Gastrocnemius medialis (tissue), 4 donors: ENCODE measurements at regions not wholly inside any gene's neighbourhood (a gene's known extent, or its start where the extent isn't known, plus 50 kb on each side); places are given as distances from the start of the nearest gene placed in this dataset.

Source experiments
- ATAC-seq, 2 donors: fragments of 150-250 bp; one replicate each; pipeline ENCODE4 v1.9.1; 2016
- DNase-seq, 2 donors: peaks; one replicate each; pipeline ENCODE4 v3.0.0-alpha.2; 2019
- H3K27ac ChIP-seq, 4 donors: fragments of 200-600 bp; sonication (generic); 1 replicate in 1 of 4; 2 replicates in 3 of 4; pipeline ENCODE4 v1.5.1; 2016 to 2018; ENCODE audit warnings: mild to moderate bottlenecking in 2 of 4, moderate library complexity in 1 of 4
- H3K27me3 ChIP-seq, 3 donors: fragments of 200-600 bp; sonication (generic) in 2 of 3; 1 replicate in 1 of 3; 2 replicates in 2 of 3; pipeline versions ENCODE4 v1.5.1 to v1.6.0; 2016 to 2019; ENCODE audit warnings: mild to moderate bottlenecking in 1 of 3, moderate library complexity in 1 of 3
- H3K36me3 ChIP-seq, 2 donors: fragments of 200-600 bp; sonication (generic) in 1 of 2; one replicate each; pipeline ENCODE4 v1.5.1; 2017 to 2018
- H3K4me1 ChIP-seq, 2 donors: fragments of 200-600 bp; sonication (generic) in 1 of 2; one replicate each; pipeline ENCODE4 v1.5.1; 2016 to 2017; ENCODE audit warnings: mild to moderate bottlenecking in 2 of 2
- H3K4me3 ChIP-seq, 4 donors: fragments of 200-600 bp; sonication (generic) in 3 of 4; 1 replicate in 1 of 4; 2 replicates in 3 of 4; pipeline ENCODE4 v1.5.1; 2016 to 2019; ENCODE audit warnings: mild to moderate bottlenecking in 2 of 4
- H3K9me3 ChIP-seq, 3 donors: fragments of 200-600 bp; sonication (generic) in 2 of 3; 1 replicate in 1 of 3; 2 replicates in 2 of 3; pipeline ENCODE4 v1.5.1; 2016 to 2019
- CTCF ChIP-seq, 5 experiments: fragments of 450-650 bp in 3 of 5; fragments of 200-600 bp in 2 of 5; sonication (generic) in 2 of 5; IDR thresholded peaks in 4 of 5; conservative IDR thresholded peaks in 1 of 5; 1 replicate in 4 of 5; 2 replicates in 1 of 5; pipeline ENCODE4 v1.5.1; 2016 to 2019; ENCODE audit warnings: antibody characterized with exemption in 5 of 5, mild to moderate bottlenecking in 3 of 5, moderate library complexity in 3 of 5
- POLR2A ChIP-seq, 2 donors: fragments of 450-650 bp; IDR thresholded peaks; one replicate each; pipeline ENCODE4 v1.6.1; 2017; ENCODE audit warnings: antibody characterized with exemption in 2 of 2, mild to moderate bottlenecking in 2 of 2, moderate library complexity in 2 of 2
- in situ Hi-C, 4 donors: fragments of 200-750 bp; cut with MboI; loops; one replicate each; pipeline versions ENCODE4 v1.15.0 to v1.8.0; 2017; ENCODE audit warnings: low sequenced_read_pairs in 4 of 4
- intact Hi-C: fragments of 100-400 bp; cut with DNase I; formaldehyde crosslinking; loops from one replicate; pipeline ENCODE4 v1.15.1; 2023; ENCODE audit warnings: low total_unique reads

GRCh38 chr14:38589747-38590350 lies 334.0 kb upstream of the CLEC14A start:
- DNase-seq (no peak), ATAC-seq (no peak)
- H3K36me3 ChIP-seq, result no peaks in the 10 kb centered on the region
- in situ Hi-C loops (no loop called here), intact Hi-C loops (no loop called here)
- H3K4me3 ChIP-seq, result no peak overlapping the region
- no peak overlapping the region for H3K27ac ChIP-seq
- TF ChIP-seq CTCF (IDR thresholded peaks at IDR 0.05 in 4 of 5, conservative IDR thresholded peaks at IDR 0.05 in 1 of 5), result no peak
- TF ChIP-seq POLR2A (IDR thresholded peaks at IDR 0.05), result no peak
- no peaks in the 10 kb centered on the region for H3K9me3 ChIP-seq
- no peaks in the 10 kb centered on the region for H3K27me3 ChIP-seq
- peaks cover 0 to 4% of the 10 kb centered on the region in 2 donors for H3K4me1 ChIP-seq

- intact Hi-C loops (no loop called here), in situ Hi-C loops (no loop called here)
- no peak for ATAC-seq
- Histone ChIP-seq H3K27ac (no peak overlapping the region), H3K4me1 (no peaks in the 10 kb centered on the region), H3K9me3 (no peaks in the 10 kb centered on the region), H3K27me3 (no peaks in the 10 kb centered on the region), H3K36me3 (no peaks in the 10 kb centered on the region), H3K4me3 (no peak overlapping the region)
- no peak for DNase-seq
- TF ChIP-seq POLR2A (IDR thresholded peaks at IDR 0.05), result no peak
- no peak for TF ChIP-seq CTCF (IDR thresholded peaks at IDR 0.05 in 4 of 5, conservative IDR thresholded peaks at IDR 0.05 in 1 of 5)
These were observed 327.6 kb upstream of the CLEC14A start for GRCh38 chr14:38583471-38583870.

- H3K27ac ChIP-seq, result no peak overlapping the region
- no peaks in the 10 kb centered on the region for H3K9me3 ChIP-seq
- ATAC-seq, result no peak
- no peaks in the 10 kb centered on the region for H3K27me3 ChIP-seq
- in situ Hi-C loops (no loop called here), intact Hi-C loops (no loop called here)
- H3K4me3 ChIP-seq, result no peak overlapping the region
- H3K36me3 ChIP-seq, result no peaks in the 10 kb centered on the region
- DNase-seq, result no peak
- no peaks in the 10 kb centered on the region for H3K4me1 ChIP-seq
- TF ChIP-seq POLR2A (IDR thresholded peaks at IDR 0.05) (no peak), CTCF (IDR thresholded peaks at IDR 0.05 in 4 of 5, conservative IDR thresholded peaks at IDR 0.05 in 1 of 5) (no peak)
These were observed 322.4 kb upstream of the CLEC14A start for GRCh38 chr14:38578278-38578681.

GRCh38 chr14:38567703-38568102 lies 311.8 kb upstream of the CLEC14A start:
- TF ChIP-seq CTCF (IDR thresholded peaks at IDR 0.05 in 4 of 5, conservative IDR thresholded peaks at IDR 0.05 in 1 of 5), result no peak
- Histone ChIP-seq H3K36me3 (no peaks in the 10 kb centered on the region), H3K27ac (no peak overlapping the region), H3K9me3 (no peaks in the 10 kb centered on the region), H3K4me3 (no peak overlapping the region), H3K27me3 (no peaks in the 10 kb centered on the region), H3K4me1 (no peaks in the 10 kb centered on the region)
- DNase-seq (no peak), ATAC-seq (no peak)
- in situ Hi-C loops, result no loop called here
- intact Hi-C loops, result no loop called here

GRCh38 chr14:38561657-38562056 lies 305.8 kb upstream of the CLEC14A start:
- TF ChIP-seq POLR2A (IDR thresholded peaks at IDR 0.05) (no peak), CTCF (IDR thresholded peaks at IDR 0.05 in 4 of 5, conservative IDR thresholded peaks at IDR 0.05 in 1 of 5) (no peak)
- no peak for ATAC-seq
- intact Hi-C loops, result no loop called here
- Histone ChIP-seq H3K36me3 (no peaks in the 10 kb centered on the region), H3K27ac (no peak overlapping the region), H3K4me1 (no peaks in the 10 kb centered on the region), H3K4me3 (no peak overlapping the region), H3K9me3 (no peaks in the 10 kb centered on the region), H3K27me3 (no peaks in the 10 kb centered on the region)
- in situ Hi-C loops, result no loop called here
- no peak for DNase-seq
